C1 segment of cervical spinal cord (tissue), 14 donors: ENCODE measurements at regions not wholly inside any gene's neighbourhood (a gene's known extent, or its start where the extent isn't known, plus 50 kb on each side); places are given as distances from the start of the nearest gene placed in this dataset.
A peak's percentile ranks its signal among the peaks of the same experiment; 100 is the strongest.
"Not testable (repeated sequence)": the region's sequence is repeated elsewhere in the genome, so short reads cannot be mapped to it uniquely, and the experiment has no call there.

Experiments used
- DNase-seq, 14 donors: peaks; one replicate each; lab custom pipeline; 2025; lab: John Stamatoyannopoulos, UW

GRCh38 chr9:588981-589380 lies 252.5 kb upstream of the DMRT1 start:
- peak in 1 of 14 donors; percentile 9 for DNase-seq

- peak in 1 of 14 donors; percentile 25 for DNase-seq
These were observed 251.8 kb upstream of the DMRT1 start for GRCh38 chr9:589723-590122.

GRCh38 chr9:591292-591691 lies 250.2 kb upstream of the DMRT1 start:
- peak in 1 of 14 donors; percentile 21 for DNase-seq

GRCh38 chr9:592225-592624 lies 249.3 kb upstream of the DMRT1 start:
- DNase-seq, result peak in 1 of 14 donors; percentile 7

GRCh38 chr9:592733-593132 lies 248.8 kb upstream of the DMRT1 start:
- no peak for DNase-seq

- DNase-seq, result no peak
These were observed 247.7 kb upstream of the DMRT1 start for GRCh38 chr9:593809-594208.

GRCh38 chr9:596703-597102 lies 244.8 kb upstream of the DMRT1 start:
- DNase-seq, result no peak

- DNase-seq, result no peak
These were observed 241.5 kb upstream of the DMRT1 start for GRCh38 chr9:600006-600405.

GRCh38 chr9:602716-603115 lies 238.8 kb upstream of the DMRT1 start:
- DNase-seq, result no peak

GRCh38 chr9:603126-603525 lies 238.4 kb upstream of the DMRT1 start:
- DNase-seq, result no peak

GRCh38 chr9:607417-607816 lies 234.1 kb upstream of the DMRT1 start:
- DNase-seq, result no peak

- peak in 13 of 14 donors; percentile 12 to 78 (median 67) for DNase-seq
These were observed 227.6 kb upstream of the DMRT1 start for GRCh38 chr9:613771-614347.

GRCh38 chr9:614431-614830 lies 227.1 kb upstream of the DMRT1 start:
- peak in 2 of 14 donors; percentile 9 to 18 for DNase-seq

- DNase-seq, result peak in 1 of 14 donors; percentile 2
These were observed 225.7 kb upstream of the DMRT1 start for GRCh38 chr9:615756-616155.

- DNase-seq, result no peak
These were observed 224.8 kb upstream of the DMRT1 start for GRCh38 chr9:616694-617093.

- DNase-seq, result no peak
These were observed 223.9 kb upstream of the DMRT1 start for GRCh38 chr9:617445-618085.

GRCh38 chr9:618478-618877 lies 223.0 kb upstream of the DMRT1 start:
- DNase-seq, result no peak

GRCh38 chr9:621201-621855 lies 220.2 kb upstream of the DMRT1 start:
- DNase-seq, result peak in 1 of 14 donors; percentile 10

GRCh38 chr9:624935-625500 lies 216.5 kb upstream of the DMRT1 start:
- DNase-seq, result no peak

GRCh38 chr9:625613-626012 lies 215.9 kb upstream of the DMRT1 start:
- DNase-seq, result no peak

- DNase-seq, result not testable (repeated sequence)
These were observed 215.4 kb upstream of the DMRT1 start for GRCh38 chr9:626114-626513.

- no peak for DNase-seq
These were observed 214.9 kb upstream of the DMRT1 start for GRCh38 chr9:626596-626995.
